GM12864 (cell line): ENCODE measurements at regions not wholly inside any gene's neighbourhood (a gene's known extent, or its start where the extent isn't known, plus 50 kb on each side); places are given as distances from the start of the nearest gene placed in this dataset.

Experiments used
- DNase-seq: peaks from one replicate; pipeline ENCODE4 v3.0.0-alpha.2; 2011; ENCODE audit warnings: low read depth
- H3K4me3 ChIP-seq: 2 replicates; pipeline ENCODE4 v1.5.1; 2011; ENCODE audit warnings: mild to moderate bottlenecking, low read depth, low read length, control low read depth
- CTCF ChIP-seq: IDR thresholded peaks from 2 replicates; pipeline ENCODE4 v1.5.1; 2011; ENCODE audit warnings: low read depth, mild to moderate bottlenecking, moderate library complexity, low read length, control low read depth, inconsistent platforms; ENCODE audit errors: missing control alignments

- TF ChIP-seq CTCF, result no peak
- no peak overlapping the region for H3K4me3 ChIP-seq
- DNase-seq, result no peak
Measured at GRCh38 chr11:29361369-29361768, 655.5 kb downstream of the KCNA4 start.

GRCh38 chr11:29353833-29354232, 663.0 kb downstream of the KCNA4 start:
- no peak overlapping the region for H3K4me3 ChIP-seq
- DNase-seq, result no peak
- no peak for TF ChIP-seq CTCF

GRCh38 chr11:29352273-29352795, 664.5 kb downstream of the KCNA4 start:
- no peak for DNase-seq
- no peak for TF ChIP-seq CTCF
- H3K4me3 ChIP-seq, result no peak overlapping the region

GRCh38 chr11:29351301-29351873, 665.4 kb downstream of the KCNA4 start:
- DNase-seq, result no peak
- no peak for TF ChIP-seq CTCF
- H3K4me3 ChIP-seq, result no peak overlapping the region

- peak; percentile 99 for TF ChIP-seq CTCF
- no peak for DNase-seq
- no peak overlapping the region for H3K4me3 ChIP-seq
Measured at GRCh38 chr11:29343465-29344333, 673.1 kb downstream of the KCNA4 start.

GRCh38 chr11:29336727-29337575, 679.9 kb downstream of the KCNA4 start:
- no peak overlapping the region for H3K4me3 ChIP-seq

More at GRCh38 chr11:29336727-29337575, 679.9 kb downstream of the KCNA4 start:
- DNase-seq, result no peak
- TF ChIP-seq CTCF, result no peak
